Coronary artery (tissue), 2 donors: ENCODE measurements at regions not wholly inside any gene's neighbourhood (a gene's known extent, or its start where the extent isn't known, plus 50 kb on each side); places are given as distances from the start of the nearest gene placed in this dataset.
"Not testable (repeated sequence)": the region's sequence is repeated elsewhere in the genome, so short reads cannot be mapped to it uniquely, and the experiment has no call there.

Experiments
- DNase-seq: peaks from one replicate; pipeline ENCODE4 v3.0.0-alpha.2; 2017; ENCODE audit warnings: low spot score
- H3K27ac ChIP-seq, 2 donors: fragments of 200-600 bp; sonication (generic); one replicate each; pipeline ENCODE4 v1.5.1; 2016 to 2019
- H3K4me3 ChIP-seq: fragments of 200-600 bp; sonication (generic); 2 replicates; pipeline ENCODE4 v1.5.1; 2016; ENCODE audit warnings: mild to moderate bottlenecking, moderate library complexity
- TF ChIP-seq, protein P1 (sequence below): fragments of 200-600 bp; sonication (generic); IDR thresholded peaks from one replicate; pipeline ENCODE4 v1.5.1; 2019; ENCODE audit warnings: antibody characterized with exemption

DNA sequence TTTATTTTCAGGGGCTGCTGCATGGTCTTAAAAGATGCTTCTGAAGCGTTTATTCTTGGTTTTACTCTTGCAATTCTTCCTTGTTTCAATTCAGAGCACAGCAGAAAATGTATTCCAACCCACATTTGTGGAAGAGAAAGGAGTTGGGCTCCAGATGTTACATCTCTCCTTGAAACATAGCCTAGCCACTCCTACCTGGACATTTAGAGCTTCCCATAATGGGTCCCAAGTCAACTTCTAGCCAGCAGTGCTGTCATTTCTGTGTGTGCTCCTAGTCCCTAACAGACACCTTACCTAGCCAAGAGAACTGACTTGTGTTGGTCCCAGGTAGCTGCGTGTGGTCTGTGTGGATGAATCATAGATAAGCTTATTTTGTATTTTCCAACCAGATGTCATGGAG lies 61.2 kb upstream of the ANKRD55 start:
- DNase-seq, result no peak
- TF ChIP-seq, protein P1, sequence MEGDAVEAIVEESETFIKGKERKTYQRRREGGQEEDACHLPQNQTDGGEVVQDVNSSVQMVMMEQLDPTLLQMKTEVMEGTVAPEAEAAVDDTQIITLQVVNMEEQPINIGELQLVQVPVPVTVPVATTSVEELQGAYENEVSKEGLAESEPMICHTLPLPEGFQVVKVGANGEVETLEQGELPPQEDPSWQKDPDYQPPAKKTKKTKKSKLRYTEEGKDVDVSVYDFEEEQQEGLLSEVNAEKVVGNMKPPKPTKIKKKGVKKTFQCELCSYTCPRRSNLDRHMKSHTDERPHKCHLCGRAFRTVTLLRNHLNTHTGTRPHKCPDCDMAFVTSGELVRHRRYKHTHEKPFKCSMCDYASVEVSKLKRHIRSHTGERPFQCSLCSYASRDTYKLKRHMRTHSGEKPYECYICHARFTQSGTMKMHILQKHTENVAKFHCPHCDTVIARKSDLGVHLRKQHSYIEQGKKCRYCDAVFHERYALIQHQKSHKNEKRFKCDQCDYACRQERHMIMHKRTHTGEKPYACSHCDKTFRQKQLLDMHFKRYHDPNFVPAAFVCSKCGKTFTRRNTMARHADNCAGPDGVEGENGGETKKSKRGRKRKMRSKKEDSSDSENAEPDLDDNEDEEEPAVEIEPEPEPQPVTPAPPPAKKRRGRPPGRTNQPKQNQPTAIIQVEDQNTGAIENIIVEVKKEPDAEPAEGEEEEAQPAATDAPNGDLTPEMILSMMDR, result no peak
- Histone ChIP-seq H3K4me3 (no peak overlapping the region), H3K27ac (no peak overlapping the region)

DNA sequence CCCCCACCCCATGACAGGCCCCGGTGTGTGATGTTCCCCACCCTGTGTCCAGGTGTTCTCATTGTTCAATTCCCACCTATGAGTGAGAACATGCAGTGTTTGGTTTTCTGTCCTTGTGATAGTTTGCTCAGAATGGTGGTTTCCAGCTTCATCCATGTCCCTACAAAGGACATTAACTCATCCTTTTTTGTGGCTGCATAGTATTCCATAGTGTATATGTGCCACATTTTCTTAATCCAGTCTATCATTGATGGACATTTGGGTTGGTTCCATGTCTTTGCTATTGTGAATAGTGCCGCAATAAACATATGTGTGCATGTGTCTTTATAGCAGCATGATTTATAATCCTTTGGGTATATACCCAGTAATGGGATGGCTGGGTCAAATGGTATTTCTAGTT lies 59.7 kb upstream of the ANKRD55 start:
- H3K27ac ChIP-seq, DNase-seq, H3K4me3 ChIP-seq: not testable (repeated sequence)

DNA sequence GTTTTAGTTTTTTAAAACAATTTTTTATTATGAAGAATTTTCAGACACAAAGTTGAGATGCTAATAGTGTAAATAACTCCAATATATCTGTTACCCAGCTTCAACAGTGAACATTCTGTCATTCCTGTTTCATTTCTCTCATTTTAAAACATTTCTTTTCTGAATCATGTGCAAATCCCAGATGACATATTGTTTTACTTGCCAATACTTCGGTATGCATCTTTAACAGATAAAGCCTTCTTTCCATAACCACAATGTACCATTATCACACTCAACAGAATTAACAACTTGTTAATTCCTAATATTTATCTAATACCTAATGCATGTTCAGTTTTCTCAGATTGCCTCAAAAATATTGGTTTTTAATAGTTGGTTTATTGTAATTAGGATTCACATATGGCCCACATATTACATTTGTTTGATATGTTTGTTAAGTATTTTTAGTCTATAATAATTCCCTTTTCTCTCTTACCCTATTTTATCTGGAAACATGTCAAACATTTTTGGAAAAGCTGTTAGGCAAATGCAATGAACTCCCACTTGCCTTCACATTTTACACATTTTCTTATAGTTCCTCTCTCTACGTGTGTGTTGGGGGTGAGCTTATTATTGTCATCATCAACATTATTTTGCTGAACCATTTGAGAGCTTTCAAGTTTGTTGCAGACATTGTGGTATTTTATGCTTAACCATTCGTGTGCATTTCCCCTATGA lies 58.7 kb upstream of the ANKRD55 start:
- TF ChIP-seq, protein P1, result no peak
- Histone ChIP-seq H3K4me3 (no peak overlapping the region), H3K27ac (no peak overlapping the region)
- no peak for DNase-seq

DNA sequence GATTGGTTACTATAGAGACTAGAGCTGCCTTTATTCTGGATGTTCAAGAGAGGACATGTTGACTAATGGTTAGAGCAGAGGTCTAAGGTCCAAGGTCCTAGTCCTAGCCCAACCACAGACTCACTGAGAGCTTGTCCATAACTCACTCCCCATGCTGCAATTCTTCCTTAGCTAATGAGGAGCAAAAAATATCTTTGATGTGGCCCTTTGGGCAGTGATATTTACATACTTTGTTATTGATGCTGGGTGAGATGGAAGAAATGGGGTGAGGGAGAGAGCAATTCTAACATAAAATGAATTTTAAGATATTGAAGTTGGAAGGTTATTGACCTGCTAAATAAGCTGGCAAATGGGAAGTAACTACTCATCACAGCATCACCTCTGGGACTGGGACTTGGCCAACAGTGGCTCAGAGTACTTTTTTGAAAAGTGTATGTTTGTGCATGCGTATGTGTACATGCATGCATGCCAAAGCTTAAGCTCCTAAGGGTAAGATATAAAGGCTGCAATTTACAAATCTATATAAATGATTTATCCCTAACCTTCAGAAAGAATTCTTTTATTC lies 58.0 kb upstream of the ANKRD55 start:
- Histone ChIP-seq H3K27ac (no peak overlapping the region), H3K4me3 (no peak overlapping the region)
- no peak for DNase-seq

DNA sequence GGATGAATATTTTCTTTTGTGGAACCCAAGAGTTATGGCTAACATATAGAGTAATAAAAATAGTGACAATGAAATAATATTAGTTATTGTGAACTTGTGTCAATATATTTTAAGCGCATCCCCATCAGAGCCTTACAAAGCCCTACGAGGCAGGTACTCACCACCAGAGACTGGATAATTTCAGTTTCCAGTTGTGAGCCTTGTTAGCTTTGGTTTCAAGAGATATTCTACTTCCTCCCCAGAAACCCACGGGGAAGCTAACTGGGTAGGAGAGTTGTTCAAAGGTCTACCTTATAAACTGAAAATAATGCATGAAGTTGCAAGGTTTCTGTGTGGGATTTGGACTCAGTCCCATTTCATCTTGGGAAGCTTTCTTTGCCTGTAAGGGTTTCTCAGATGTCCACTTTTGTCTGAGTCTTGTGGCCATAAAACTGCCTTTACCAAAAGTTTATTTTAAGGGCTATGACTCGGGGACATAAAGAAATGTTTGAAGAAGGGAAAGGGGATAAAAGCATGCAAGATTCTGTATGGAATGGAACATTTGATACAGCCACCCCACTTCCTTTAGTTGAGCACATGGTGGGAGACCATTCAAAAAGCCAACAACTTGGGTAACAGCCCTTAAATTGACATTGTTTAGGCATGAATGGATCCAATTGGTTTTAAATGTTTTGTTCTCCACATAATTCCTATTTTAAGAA lies 57.4 kb upstream of the ANKRD55 start:
- no peak for DNase-seq
- Histone ChIP-seq H3K27ac (no peak overlapping the region), H3K4me3 (no peak overlapping the region)
- TF ChIP-seq, protein P1, result no peak

More for the DNA sequence above, 58.0 kb upstream of the ANKRD55 start:
- TF ChIP-seq, protein P1, result no peak

DNA sequence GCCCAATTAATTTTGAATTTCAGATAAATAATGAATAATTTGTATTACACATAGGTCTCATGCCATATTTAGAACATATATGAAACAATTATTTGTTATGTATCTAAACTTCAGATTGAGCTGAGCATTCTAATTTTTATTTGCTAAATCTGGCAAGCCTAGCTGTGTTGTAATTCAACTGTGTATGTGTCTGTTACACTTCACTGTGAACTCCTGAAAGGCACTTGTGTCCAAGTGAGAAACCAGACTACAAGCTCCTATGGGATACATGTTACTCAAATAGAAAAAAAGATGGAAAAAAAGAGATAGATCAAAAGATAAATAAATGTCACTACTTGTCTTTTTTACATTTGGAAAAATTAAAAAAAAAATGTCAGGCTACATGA lies 56.5 kb upstream of the ANKRD55 start:
- TF ChIP-seq, protein P1, result no peak
- no peak for DNase-seq
- H3K4me3 ChIP-seq, result no peak overlapping the region
- no peak overlapping the region for H3K27ac ChIP-seq

DNA sequence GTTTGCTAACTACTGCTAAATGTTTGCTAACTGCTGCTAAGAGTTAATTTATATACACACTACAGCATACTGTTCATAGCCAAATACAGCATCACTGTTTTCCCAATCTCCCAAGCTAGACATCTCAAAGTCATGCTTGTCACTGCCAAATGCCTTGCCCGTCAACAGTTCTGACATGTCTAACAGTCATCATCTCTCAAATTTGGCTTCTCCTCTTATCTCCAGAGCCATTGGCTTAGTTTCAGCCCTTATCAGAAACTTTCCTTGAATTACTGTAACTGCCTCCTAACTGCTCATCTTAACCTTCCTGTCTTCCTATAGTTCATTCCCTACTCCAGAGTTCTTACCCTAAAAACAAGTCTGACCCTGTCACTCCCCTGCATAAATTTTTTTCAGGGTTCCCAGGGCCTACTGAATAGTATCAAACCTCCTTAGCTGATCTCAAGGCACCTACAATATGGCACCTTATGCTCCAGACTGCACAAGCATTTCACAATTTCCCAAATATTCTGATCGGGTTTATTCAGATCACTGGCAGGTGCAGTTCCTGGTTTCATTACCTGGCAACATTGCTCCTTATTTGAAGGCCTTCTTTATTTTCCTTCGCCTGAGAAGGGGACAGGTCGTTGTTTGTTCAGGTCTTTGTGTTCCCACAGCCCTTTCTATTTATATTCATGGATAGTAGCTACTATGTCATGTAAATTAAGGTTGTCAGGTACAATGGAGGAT lies 55.9 kb upstream of the ANKRD55 start:
- Histone ChIP-seq H3K4me3 (no peak overlapping the region), H3K27ac (no peak overlapping the region)
- no peak for DNase-seq
- TF ChIP-seq, protein P1, result no peak
